ENCODE measurements at regions not wholly inside any gene's neighbourhood (a gene's known extent, or its start where the extent isn't known, plus 50 kb on each side); places are given as distances from the start of the nearest gene placed in this dataset.

GRCh38 chr12:125639826-125640225 lies 574.6 kb downstream of the AACS start:
- no peaks in the 10 kb centered on the region for H3F3A ChIP-seq (ENCODE audit: insufficient read depth, low read depth)
- no peak overlapping the region for H3K4me3 ChIP-seq
- no peaks in the 10 kb centered on the region for H3K9me2 ChIP-seq (ENCODE audit: insufficient read depth)
- TF ChIP-seq CTCF (conservative IDR thresholded peaks at IDR 0.05) (no peak), EZH2 (IDR thresholded peaks at IDR 0.05; ENCODE audit: low read depth) (no peak)
- no peaks in the 10 kb centered on the region for H3K4me1 ChIP-seq (replicated peaks; ENCODE audit: insufficient read depth)
- no peaks in the 10 kb centered on the region for H3K79me2 ChIP-seq (ENCODE audit: low read depth)
- H3K36me3 ChIP-seq (ENCODE audit: low read depth): no peaks in the 10 kb centered on the region
- no peak overlapping the region for H3K27ac ChIP-seq
- peaks cover 49% of the 10 kb centered on the region for H3K27me3 ChIP-seq (ENCODE audit: insufficient read depth, low read depth)
- H3K4me2 ChIP-seq: no peak overlapping the region
- H4K20me1 ChIP-seq (ENCODE audit: insufficient read depth): no peaks in the 10 kb centered on the region
- intact Hi-C loops (cut with micrococcal nuclease; ENCODE audit: unreplicated experiment): no loop called here
- DNase-seq: no peak
- POLR2A ChIA-PET (ENCODE audit: unreplicated experiment): no interaction called here
- no peaks in the 10 kb centered on the region for H3K9me3 ChIP-seq (ENCODE audit: insufficient read depth, low read depth)
- no TSS peak for BruUV-seq (replicated peaks)
- CTCF ChIA-PET: no interaction called here
- no peak overlapping the region for H2AFZ ChIP-seq

GRCh38 chr12:125643055-125643454 lies 577.8 kb downstream of the AACS start:
- Histone ChIP-seq H3K4me3 (no peak overlapping the region), H3K9me3 (ENCODE audit: insufficient read depth, low read depth) (no peaks in the 10 kb centered on the region), H3K36me3 (ENCODE audit: low read depth) (no peaks in the 10 kb centered on the region), H4K20me1 (ENCODE audit: insufficient read depth) (no peaks in the 10 kb centered on the region), H2AFZ (no peak overlapping the region), H3K9me2 (ENCODE audit: insufficient read depth) (no peaks in the 10 kb centered on the region), H3K4me1 (replicated peaks; ENCODE audit: insufficient read depth) (no peaks in the 10 kb centered on the region), H3K4me2 (no peak overlapping the region), H3K79me2 (ENCODE audit: low read depth) (no peaks in the 10 kb centered on the region), H3K27me3 (ENCODE audit: insufficient read depth, low read depth) (peaks cover 59% of the 10 kb centered on the region), H3K27ac (no peak overlapping the region), H3F3A (ENCODE audit: insufficient read depth, low read depth) (no peaks in the 10 kb centered on the region)
- DNase-seq: no peak
- TF ChIP-seq EZH2 (IDR thresholded peaks at IDR 0.05; ENCODE audit: low read depth) (no peak), CTCF (conservative IDR thresholded peaks at IDR 0.05) (no peak)
- ChIA-PET POLR2A (ENCODE audit: unreplicated experiment) (no interaction called here), CTCF (no interaction called here)
- intact Hi-C loops (cut with micrococcal nuclease; ENCODE audit: unreplicated experiment): no loop called here
- BruUV-seq (replicated peaks): no TSS peak

GRCh38 chr12:125645724-125646123 lies 580.5 kb downstream of the AACS start:
- no peaks in the 10 kb centered on the region for H3F3A ChIP-seq (ENCODE audit: insufficient read depth, low read depth)
- H3K4me3 ChIP-seq: no peak overlapping the region
- no peak overlapping the region for H3K27ac ChIP-seq
- BruUV-seq (replicated peaks): no TSS peak
- TF ChIP-seq CTCF (conservative IDR thresholded peaks at IDR 0.05) (no peak), EZH2 (IDR thresholded peaks at IDR 0.05; ENCODE audit: low read depth) (no peak)
- no peak overlapping the region for H2AFZ ChIP-seq
- no peaks in the 10 kb centered on the region for H3K36me3 ChIP-seq (ENCODE audit: low read depth)
- no peaks in the 10 kb centered on the region for H3K9me2 ChIP-seq (ENCODE audit: insufficient read depth)
- H3K4me2 ChIP-seq: no peak overlapping the region
- DNase-seq: no peak
- H3K79me2 ChIP-seq (ENCODE audit: low read depth): no peaks in the 10 kb centered on the region
- ChIA-PET CTCF (no interaction called here), POLR2A (ENCODE audit: unreplicated experiment) (no interaction called here)
- H3K4me1 ChIP-seq (replicated peaks; ENCODE audit: insufficient read depth): no peaks in the 10 kb centered on the region
- no peaks in the 10 kb centered on the region for H3K9me3 ChIP-seq (ENCODE audit: insufficient read depth, low read depth)
- H3K27me3 ChIP-seq (ENCODE audit: insufficient read depth, low read depth): peaks cover 36% of the 10 kb centered on the region
- no peaks in the 10 kb centered on the region for H4K20me1 ChIP-seq (ENCODE audit: insufficient read depth)
- intact Hi-C loops (cut with micrococcal nuclease; ENCODE audit: unreplicated experiment): no loop called here
